Tibial nerve (tissue), 4 donors: ENCODE measurements at regions not wholly inside any gene's neighbourhood (a gene's known extent, or its start where the extent isn't known, plus 50 kb on each side); places are given as distances from the start of the nearest gene placed in this dataset.

ENCODE experiments used
- EP300 ChIP-seq, 2 donors: sonication (generic); formaldehyde crosslinking; IDR thresholded peaks; one replicate each; pipeline ENCODE4 v1.6.1; 2017; ENCODE audit warnings: antibody characterized with exemption in 2 of 2, mild to moderate bottlenecking in 1 of 2
- POLR2A ChIP-seq, 2 donors: fragments of 450-650 bp; IDR thresholded peaks; one replicate each; pipeline ENCODE4 v1.6.1; 2017; ENCODE audit warnings: antibody characterized with exemption in 2 of 2, mild to moderate bottlenecking in 2 of 2, moderate library complexity in 2 of 2
- TF ChIP-seq, protein P1 (sequence below), 5 experiments: fragments of 200-600 bp in 3 of 5; fragments of 450-650 bp in 2 of 5; sonication (generic) in 3 of 5; IDR thresholded peaks; one replicate each; pipeline ENCODE4 v1.5.1; 2016 to 2019; ENCODE audit warnings: antibody characterized with exemption in 5 of 5, mild to moderate bottlenecking in 3 of 5, moderate library complexity in 2 of 5

DNA sequence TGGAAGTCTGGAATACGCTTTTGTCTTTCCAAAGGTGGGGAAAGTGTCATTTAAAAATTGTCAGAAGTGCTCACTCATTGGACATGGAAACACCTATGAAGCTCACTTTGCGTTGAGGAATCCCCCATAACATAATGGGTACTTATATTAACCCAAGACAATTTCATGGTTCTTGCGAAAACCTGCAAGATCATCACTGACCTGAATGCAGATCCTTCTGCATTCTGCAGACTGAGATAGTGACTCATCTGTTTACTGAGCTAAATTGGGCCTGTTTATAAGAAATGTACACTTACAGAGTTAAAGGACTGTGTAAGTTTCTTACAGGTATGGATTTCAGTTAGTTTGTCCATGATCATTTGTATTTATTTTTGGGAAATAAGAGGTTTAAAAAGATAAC, 153.0 kb downstream of the HMHB1 start:
- TF ChIP-seq, protein P1, sequence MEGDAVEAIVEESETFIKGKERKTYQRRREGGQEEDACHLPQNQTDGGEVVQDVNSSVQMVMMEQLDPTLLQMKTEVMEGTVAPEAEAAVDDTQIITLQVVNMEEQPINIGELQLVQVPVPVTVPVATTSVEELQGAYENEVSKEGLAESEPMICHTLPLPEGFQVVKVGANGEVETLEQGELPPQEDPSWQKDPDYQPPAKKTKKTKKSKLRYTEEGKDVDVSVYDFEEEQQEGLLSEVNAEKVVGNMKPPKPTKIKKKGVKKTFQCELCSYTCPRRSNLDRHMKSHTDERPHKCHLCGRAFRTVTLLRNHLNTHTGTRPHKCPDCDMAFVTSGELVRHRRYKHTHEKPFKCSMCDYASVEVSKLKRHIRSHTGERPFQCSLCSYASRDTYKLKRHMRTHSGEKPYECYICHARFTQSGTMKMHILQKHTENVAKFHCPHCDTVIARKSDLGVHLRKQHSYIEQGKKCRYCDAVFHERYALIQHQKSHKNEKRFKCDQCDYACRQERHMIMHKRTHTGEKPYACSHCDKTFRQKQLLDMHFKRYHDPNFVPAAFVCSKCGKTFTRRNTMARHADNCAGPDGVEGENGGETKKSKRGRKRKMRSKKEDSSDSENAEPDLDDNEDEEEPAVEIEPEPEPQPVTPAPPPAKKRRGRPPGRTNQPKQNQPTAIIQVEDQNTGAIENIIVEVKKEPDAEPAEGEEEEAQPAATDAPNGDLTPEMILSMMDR (IDR thresholded peaks at IDR 0.05) = no peak
- no peak for TF ChIP-seq EP300 (IDR thresholded peaks at IDR 0.05)
- TF ChIP-seq POLR2A (IDR thresholded peaks at IDR 0.05) = no peak
